ENCODE measurements at regions not wholly inside any gene's neighbourhood (a gene's known extent, or its start where the extent isn't known, plus 50 kb on each side); places are given as distances from the start of the nearest gene placed in this dataset.
"Not testable (repeated sequence)": the region's sequence is repeated elsewhere in the genome, so short reads cannot be mapped to it uniquely, and the experiment has no call there.

DNA sequence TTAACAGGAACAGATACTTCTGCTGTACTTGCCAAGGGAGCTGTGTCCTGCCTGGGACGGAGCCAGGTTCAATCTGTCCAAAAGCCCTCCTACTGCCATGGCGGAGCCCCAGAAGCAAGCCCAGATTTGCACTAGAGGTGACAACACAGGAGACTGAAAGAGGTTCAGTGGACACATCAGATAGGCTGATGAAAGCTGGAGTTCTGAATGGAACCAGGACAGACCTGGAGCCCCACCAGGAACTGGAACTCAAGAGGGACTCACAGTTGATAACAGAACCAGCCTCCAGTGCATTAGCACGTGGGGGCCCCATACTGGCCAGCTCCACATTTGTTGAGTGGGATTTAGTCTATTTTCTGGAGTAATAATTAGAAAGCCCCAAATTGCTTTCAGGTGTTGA is 315.5 kb downstream of the ARRDC4 start:
- no peak for ATAC-seq (replicated peaks; ENCODE audit: extremely low read depth, poor library complexity, severe bottlenecking)
- H3K4me3 Mint-ChIP-seq, result no peak overlapping the region
- H3K36me3 Mint-ChIP-seq (ENCODE audit: insufficient read depth), result no peaks in the 10 kb centered on the region
- no peaks in the 10 kb centered on the region for H3K4me1 Mint-ChIP-seq
- no peak overlapping the region for H3K27ac Mint-ChIP-seq (ENCODE audit: low read depth)
- H3K27me3 Mint-ChIP-seq, result no peaks in the 10 kb centered on the region
- H3K9me3 Mint-ChIP-seq, result peaks cover 16% of the 10 kb centered on the region
- no peak for DNase-seq (ENCODE audit: low spot score in 2 of 2)

DNA sequence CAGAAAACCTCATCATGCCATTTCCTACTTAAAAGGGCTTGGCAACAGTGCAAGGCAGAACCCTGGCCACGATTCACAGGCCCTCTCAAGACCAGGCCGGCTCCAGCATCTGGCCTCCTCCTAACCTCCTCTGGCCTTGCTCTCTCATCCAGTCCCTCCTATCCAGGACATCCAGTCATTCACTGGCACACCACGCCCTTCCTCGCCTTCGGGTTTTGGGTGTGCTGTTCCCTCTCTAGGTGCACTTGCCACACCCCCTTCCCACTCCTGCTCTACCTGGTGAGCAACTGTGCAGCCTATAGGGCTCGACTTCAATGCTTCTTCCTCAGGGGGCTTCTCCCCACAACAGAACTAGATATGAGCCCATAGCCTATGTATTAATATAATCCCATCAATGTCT is 317.1 kb downstream of the ARRDC4 start:
- Mint-ChIP-seq H3K27me3 (no peaks in the 10 kb centered on the region), H3K4me1 (no peaks in the 10 kb centered on the region), H3K4me3 (no peak overlapping the region), H3K36me3 (ENCODE audit: insufficient read depth) (no peaks in the 10 kb centered on the region), H3K27ac (ENCODE audit: low read depth) (no peak overlapping the region), H3K9me3 (peaks cover 19% of the 10 kb centered on the region)
- DNase-seq (ENCODE audit: low spot score in 2 of 2), result no peak
- no peak for ATAC-seq (replicated peaks; ENCODE audit: extremely low read depth, poor library complexity, severe bottlenecking)

- Mint-ChIP-seq H3K4me3 (no peak overlapping the region), H3K27ac (ENCODE audit: low read depth) (no peak overlapping the region), H3K36me3 (ENCODE audit: insufficient read depth) (no peaks in the 10 kb centered on the region), H3K4me1 (no peaks in the 10 kb centered on the region), H3K9me3 (peaks cover 17% of the 10 kb centered on the region), H3K27me3 (no peaks in the 10 kb centered on the region)
- no peak for ATAC-seq (replicated peaks; ENCODE audit: extremely low read depth, poor library complexity, severe bottlenecking)
- DNase-seq (ENCODE audit: low spot score in 2 of 2), result no peak
These were observed 319.9 kb downstream of the ARRDC4 start for GRCh38 chr15:98280284-98280975.

DNA sequence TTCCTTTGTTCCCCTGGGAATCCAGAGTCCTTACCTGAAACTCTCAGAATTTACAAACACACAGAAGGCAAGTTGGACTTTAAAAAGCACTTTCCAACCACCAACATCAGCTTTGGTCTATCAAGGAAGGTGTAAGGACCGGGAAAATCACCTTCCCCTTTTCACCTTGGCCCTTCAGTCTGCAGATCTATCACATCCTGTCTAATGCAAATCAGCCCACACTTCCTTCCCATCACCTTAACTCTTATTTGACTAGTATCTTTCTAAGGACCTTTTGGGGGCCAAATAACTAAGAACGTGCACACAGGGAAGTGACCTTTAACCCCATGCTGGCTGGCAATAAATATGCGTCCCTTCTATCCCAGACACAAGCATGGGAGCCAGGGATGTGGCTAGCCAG is 320.6 kb downstream of the ARRDC4 start:
- Mint-ChIP-seq H3K9me3 (peaks cover 17% of the 10 kb centered on the region), H3K36me3 (ENCODE audit: insufficient read depth) (no peaks in the 10 kb centered on the region), H3K4me1 (no peaks in the 10 kb centered on the region), H3K27me3 (no peaks in the 10 kb centered on the region), H3K27ac (ENCODE audit: low read depth) (no peak overlapping the region), H3K4me3 (no peak overlapping the region)
- DNase-seq (ENCODE audit: low spot score in 2 of 2) (no peak), ATAC-seq (replicated peaks; ENCODE audit: extremely low read depth, poor library complexity, severe bottlenecking) (no peak)

- no peaks in the 10 kb centered on the region for H3K27me3 Mint-ChIP-seq
- ATAC-seq (replicated peaks; ENCODE audit: extremely low read depth, poor library complexity, severe bottlenecking) (no peak), DNase-seq (ENCODE audit: low spot score in 2 of 2) (no peak)
- H3K36me3 Mint-ChIP-seq (ENCODE audit: insufficient read depth), result no peaks in the 10 kb centered on the region
- H3K4me3 Mint-ChIP-seq, result no peak overlapping the region
- peaks cover 13% of the 10 kb centered on the region for H3K9me3 Mint-ChIP-seq
- no peak overlapping the region for H3K27ac Mint-ChIP-seq (ENCODE audit: low read depth)
- no peaks in the 10 kb centered on the region for H3K4me1 Mint-ChIP-seq
These were observed 322.3 kb downstream of the ARRDC4 start for GRCh38 chr15:98282656-98283332.

DNA sequence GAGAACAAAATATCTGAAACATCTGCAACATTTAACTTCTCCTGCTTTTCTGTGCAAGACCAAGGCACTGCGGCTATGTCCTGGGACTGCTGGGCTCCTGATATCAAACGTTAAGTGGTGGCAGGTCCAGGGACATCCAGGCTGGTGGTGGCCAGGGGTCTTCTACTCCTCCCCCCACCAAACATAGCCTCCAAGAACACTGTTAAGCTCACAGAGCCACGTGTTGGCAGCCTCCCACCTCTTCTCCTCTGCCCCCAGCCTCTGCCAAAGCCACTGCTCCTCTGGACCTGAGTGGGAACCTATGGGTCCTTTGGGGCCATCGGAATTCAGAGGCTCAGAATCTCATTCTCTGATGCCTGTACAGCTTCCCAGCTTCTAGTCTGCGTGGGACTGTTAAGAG is 325.7 kb downstream of the ARRDC4 start:
- Mint-ChIP-seq H3K27ac (ENCODE audit: low read depth) (no peak overlapping the region), H3K4me3 (no peak overlapping the region), H3K27me3 (no peaks in the 10 kb centered on the region), H3K36me3 (ENCODE audit: insufficient read depth) (no peaks in the 10 kb centered on the region), H3K4me1 (no peaks in the 10 kb centered on the region), H3K9me3 (peaks cover 5% of the 10 kb centered on the region)
- ATAC-seq (replicated peaks; ENCODE audit: extremely low read depth, poor library complexity, severe bottlenecking), result no peak
- no peak for DNase-seq (ENCODE audit: low spot score in 2 of 2)

- H3K9me3 Mint-ChIP-seq, result peaks cover 5% of the 10 kb centered on the region
- DNase-seq (ENCODE audit: low spot score in 2 of 2) (no peak), ATAC-seq (replicated peaks; ENCODE audit: extremely low read depth, poor library complexity, severe bottlenecking) (no peak)
- H3K4me1 Mint-ChIP-seq, result no peaks in the 10 kb centered on the region
- no peaks in the 10 kb centered on the region for H3K36me3 Mint-ChIP-seq (ENCODE audit: insufficient read depth)
- H3K27ac Mint-ChIP-seq (ENCODE audit: low read depth), result no peak overlapping the region
- no peaks in the 10 kb centered on the region for H3K27me3 Mint-ChIP-seq
- H3K4me3 Mint-ChIP-seq, result no peak overlapping the region
These were observed 326.3 kb downstream of the ARRDC4 start for GRCh38 chr15:98286831-98287230.

DNA sequence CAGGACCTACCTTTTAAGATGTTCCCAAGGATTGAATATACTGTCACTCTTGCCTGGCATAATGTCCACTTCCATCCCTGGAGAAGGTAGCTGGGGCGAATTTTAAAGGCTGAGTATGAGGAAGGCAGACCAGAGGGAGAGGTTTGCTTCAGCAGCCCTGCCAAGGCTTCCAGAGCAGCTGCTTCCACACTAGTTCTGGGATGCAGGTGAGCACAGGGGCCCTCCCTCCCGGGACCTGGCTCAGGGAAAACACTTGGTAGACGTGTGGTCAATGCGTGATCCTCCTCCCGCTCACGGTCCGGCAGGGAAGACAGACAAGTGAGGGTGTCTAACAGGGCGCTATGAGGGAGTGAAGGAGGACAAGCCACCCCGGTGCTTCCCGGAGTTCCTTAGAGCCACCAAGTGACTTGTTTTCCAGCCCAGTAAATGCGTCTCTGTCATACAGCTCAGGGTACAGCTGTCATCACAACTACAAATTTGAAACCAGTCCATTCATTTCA is 327.6 kb downstream of the ARRDC4 start:
- Mint-ChIP-seq H3K4me1 (no peaks in the 10 kb centered on the region), H3K9me3 (no peaks in the 10 kb centered on the region), H3K4me3 (no peak overlapping the region), H3K36me3 (ENCODE audit: insufficient read depth) (no peaks in the 10 kb centered on the region), H3K27ac (ENCODE audit: low read depth) (no peak overlapping the region), H3K27me3 (no peaks in the 10 kb centered on the region)
- no peak for ATAC-seq (replicated peaks; ENCODE audit: extremely low read depth, poor library complexity, severe bottlenecking)
- no peak for DNase-seq (ENCODE audit: low spot score in 2 of 2)

DNA sequence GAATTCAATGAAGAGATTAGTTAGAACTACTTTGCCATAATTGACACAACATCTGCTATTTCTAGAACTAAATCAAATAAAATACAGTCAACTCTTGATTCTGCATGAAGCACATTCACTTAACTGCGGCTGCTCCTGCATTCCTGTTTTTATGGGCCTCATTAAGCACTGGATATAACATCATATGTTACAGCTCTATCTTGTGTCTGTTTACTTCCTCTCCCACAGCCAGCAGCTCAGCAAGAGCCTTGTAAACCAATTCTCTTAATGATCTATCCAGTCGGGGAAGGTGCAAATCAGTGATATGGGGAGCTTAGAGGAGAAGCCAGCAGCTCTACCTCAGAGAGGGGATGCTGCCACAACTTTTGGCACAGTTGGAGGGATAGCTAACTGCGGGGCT is 329.2 kb downstream of the ARRDC4 start:
- DNase-seq (ENCODE audit: low spot score in 2 of 2), result no peak
- ATAC-seq (replicated peaks; ENCODE audit: extremely low read depth, poor library complexity, severe bottlenecking), result no peak
- H3K27ac Mint-ChIP-seq (ENCODE audit: low read depth), result no peak overlapping the region
- no peaks in the 10 kb centered on the region for H3K27me3 Mint-ChIP-seq
- H3K36me3 Mint-ChIP-seq (ENCODE audit: insufficient read depth), result no peaks in the 10 kb centered on the region
- no peaks in the 10 kb centered on the region for H3K4me1 Mint-ChIP-seq
- no peak overlapping the region for H3K4me3 Mint-ChIP-seq
- H3K9me3 Mint-ChIP-seq, result no peaks in the 10 kb centered on the region

DNA sequence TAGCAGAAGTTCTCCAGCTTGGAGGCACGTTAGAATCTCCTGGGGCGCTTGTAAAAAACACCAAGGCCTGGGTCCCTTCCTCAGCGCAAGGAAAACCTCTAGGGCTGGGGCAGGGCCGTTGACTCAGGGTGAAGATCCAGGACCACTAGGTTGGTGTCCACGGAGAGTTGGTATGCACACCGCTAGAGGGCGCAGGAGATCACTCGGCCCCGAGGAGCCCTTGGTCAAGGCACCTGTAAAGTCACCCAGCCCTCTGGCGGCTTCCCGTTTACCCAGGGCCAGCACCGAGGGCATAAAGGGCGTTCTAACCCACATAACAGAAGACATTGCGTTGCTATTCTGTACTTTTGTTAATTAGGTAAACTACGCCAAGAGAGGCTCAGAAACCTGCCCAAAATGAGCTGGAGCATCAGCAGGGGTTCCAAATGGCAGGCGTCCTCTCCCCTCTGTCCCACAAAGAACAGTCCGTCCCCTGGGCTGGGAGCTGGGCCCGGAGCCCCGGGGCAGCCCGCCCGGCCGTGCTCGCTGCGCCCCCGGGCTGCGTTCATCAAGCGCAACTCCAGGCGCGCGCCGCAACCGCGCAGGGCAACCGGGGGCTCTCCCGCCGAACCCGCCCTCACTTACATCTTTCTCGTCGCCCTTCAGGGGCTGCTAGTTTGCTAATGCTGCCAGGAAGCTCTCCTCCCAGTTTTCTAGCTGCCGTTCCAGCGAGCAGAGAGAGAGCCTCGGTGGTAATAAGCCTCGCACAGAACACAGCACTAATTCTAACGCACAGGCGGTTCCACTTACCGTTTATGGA is 332.1 kb downstream of the ARRDC4 start:
- no peak for DNase-seq (ENCODE audit: low spot score in 2 of 2)
- no peak for ATAC-seq (replicated peaks; ENCODE audit: extremely low read depth, poor library complexity, severe bottlenecking)
- Mint-ChIP-seq H3K9me3 (no peaks in the 10 kb centered on the region), H3K4me3 (no peak overlapping the region), H3K4me1 (no peaks in the 10 kb centered on the region), H3K27ac (ENCODE audit: low read depth) (no peak overlapping the region), H3K36me3 (ENCODE audit: insufficient read depth) (no peaks in the 10 kb centered on the region), H3K27me3 (no peaks in the 10 kb centered on the region)

- Mint-ChIP-seq H3K36me3 (ENCODE audit: insufficient read depth) (peaks cover 1% of the 10 kb centered on the region), H3K4me3 (no peak overlapping the region), H3K27me3 (no peaks in the 10 kb centered on the region), H3K27ac (ENCODE audit: low read depth) (no peak overlapping the region), H3K9me3 (no peaks in the 10 kb centered on the region), H3K4me1 (no peaks in the 10 kb centered on the region)
- no peak for ATAC-seq (replicated peaks; ENCODE audit: extremely low read depth, poor library complexity, severe bottlenecking)
- no peak for DNase-seq (ENCODE audit: low spot score in 2 of 2)
These were observed 333.6 kb downstream of the ARRDC4 start for GRCh38 chr15:98294126-98294525.

GRCh38 chr15:98295101-98295759 is 334.7 kb downstream of the ARRDC4 start:
- not testable (repeated sequence) for H3K27ac Mint-ChIP-seq (ENCODE audit: low read depth); H3K36me3 Mint-ChIP-seq (ENCODE audit: insufficient read depth); H3K4me1 Mint-ChIP-seq; H3K4me3 Mint-ChIP-seq; DNase-seq (ENCODE audit: low spot score in 2 of 2); ATAC-seq (replicated peaks; ENCODE audit: extremely low read depth, poor library complexity, severe bottlenecking); H3K9me3 Mint-ChIP-seq; H3K27me3 Mint-ChIP-seq
